HG03354 (cell line): ENCODE measurements at regions not wholly inside any gene's neighbourhood (a gene's known extent, or its start where the extent isn't known, plus 50 kb on each side); places are given as distances from the start of the nearest gene placed in this dataset.

Source experiments
- ATAC-seq: cut with Tn5 transposase; IDR thresholded peaks from one replicate; pipeline ENCODE4 v1.9.1; 2021; ENCODE audit warnings: mild to moderate bottlenecking; ENCODE audit not compliant: unreplicated experiment, poor library complexity, severe bottlenecking

DNA sequence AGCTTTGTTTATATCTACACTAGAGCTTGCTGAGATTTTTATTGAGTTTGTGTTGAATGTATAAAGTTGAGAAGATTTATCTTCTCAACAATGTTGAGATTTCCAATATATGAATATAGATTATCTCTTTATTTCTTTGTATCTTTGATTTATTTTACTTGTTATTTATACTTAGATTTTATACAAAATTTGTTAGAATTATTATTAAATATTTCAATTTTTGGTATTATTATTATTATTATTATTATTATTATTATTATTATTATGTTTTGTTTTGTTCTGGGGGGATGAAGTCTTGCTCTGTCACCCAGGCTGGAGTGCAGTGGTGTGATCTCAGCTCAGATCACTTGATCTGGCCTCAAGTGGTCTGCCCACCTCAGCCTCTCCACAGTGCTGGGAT, 322.5 kb downstream of the PPARGC1A start:
- ATAC-seq, result no peak

GRCh38 chr4:23560748-23561147, 329.1 kb downstream of the PPARGC1A start:
- ATAC-seq, result no peak

GRCh38 chr4:23558101-23558500, 331.7 kb downstream of the PPARGC1A start:
- no peak for ATAC-seq

GRCh38 chr4:23547601-23548000, 342.2 kb downstream of the PPARGC1A start:
- no peak for ATAC-seq

GRCh38 chr4:23547096-23547495, 342.8 kb downstream of the PPARGC1A start:
- no peak for ATAC-seq

GRCh38 chr4:23539969-23540569, 349.8 kb downstream of the PPARGC1A start:
- ATAC-seq, result no peak

- no peak for ATAC-seq
Observed at GRCh38 chr4:23533859-23534258, 356.0 kb downstream of the PPARGC1A start.

- ATAC-seq, result no peak
Observed at GRCh38 chr4:23516716-23517115, 373.1 kb downstream of the PPARGC1A start.

- no peak for ATAC-seq
Observed at GRCh38 chr4:23504083-23504482, 385.8 kb downstream of the PPARGC1A start.

DNA sequence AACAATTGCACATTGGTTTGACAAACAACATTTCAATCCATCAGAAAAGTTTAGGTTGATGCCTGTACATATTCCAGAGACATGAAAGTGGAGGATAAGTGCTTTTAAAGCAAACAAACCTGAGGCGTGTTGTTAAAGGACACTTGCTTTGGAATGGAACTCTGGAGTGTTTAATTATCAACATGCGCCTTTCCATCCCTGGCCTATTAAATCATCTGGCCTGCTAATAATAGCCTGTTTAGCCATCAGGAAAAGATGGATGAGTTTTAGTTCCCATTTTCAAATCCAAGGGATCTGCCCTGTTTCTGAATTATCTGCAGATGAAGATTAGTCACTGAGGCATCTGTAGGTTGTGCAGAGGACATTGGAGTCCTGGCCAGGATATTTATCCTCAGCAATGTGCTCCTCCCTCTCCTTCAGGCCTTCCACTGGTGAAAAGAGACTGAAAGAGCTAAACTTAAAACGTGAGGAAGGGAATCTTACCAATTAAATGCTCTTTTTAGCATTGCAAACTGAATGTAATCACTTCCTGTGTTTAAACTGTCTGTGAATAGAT, 388.9 kb downstream of the PPARGC1A start:
- ATAC-seq, result no peak

DNA sequence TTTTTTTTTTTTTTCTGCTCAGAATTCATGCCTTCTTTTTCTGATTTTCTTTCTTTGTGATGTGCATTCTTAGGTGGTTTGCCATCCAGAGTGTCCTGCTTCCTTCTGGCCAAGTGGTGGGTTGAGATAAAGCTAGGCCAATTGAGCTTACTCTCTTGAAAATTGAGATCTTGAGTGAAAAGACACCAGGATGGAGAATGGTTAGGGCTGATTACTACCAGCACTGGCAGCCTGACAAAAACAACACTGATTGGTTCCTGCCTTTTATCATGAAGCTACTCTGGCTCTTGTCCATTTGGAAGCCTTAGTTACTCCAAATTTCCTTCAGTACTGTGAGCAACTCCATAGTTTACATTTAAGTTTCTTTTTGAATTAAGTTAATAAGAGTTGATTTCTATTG, 404.0 kb downstream of the PPARGC1A start:
- no peak for ATAC-seq

DNA sequence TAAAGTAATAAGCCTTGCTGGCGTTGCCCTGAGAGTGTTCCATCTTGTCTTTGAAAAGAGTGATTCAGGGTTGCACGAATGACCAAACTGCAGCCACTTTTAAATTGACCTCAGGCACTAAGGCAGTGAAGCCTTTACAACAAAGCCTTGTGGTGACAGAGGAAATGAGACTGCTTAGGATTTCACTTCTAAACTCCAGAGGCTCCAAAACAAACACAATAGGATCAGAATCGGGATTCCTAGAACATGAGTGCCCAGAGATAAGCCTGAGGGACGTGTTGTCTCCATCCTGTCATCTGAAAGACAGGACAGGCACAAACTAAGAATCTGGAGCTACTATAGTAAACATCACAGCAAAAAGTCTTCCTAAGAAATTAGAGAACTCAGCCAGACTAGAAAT, 405.2 kb downstream of the PPARGC1A start:
- ATAC-seq, result no peak

GRCh38 chr4:23483320-23483960, 406.4 kb downstream of the PPARGC1A start:
- ATAC-seq, result no peak

DNA sequence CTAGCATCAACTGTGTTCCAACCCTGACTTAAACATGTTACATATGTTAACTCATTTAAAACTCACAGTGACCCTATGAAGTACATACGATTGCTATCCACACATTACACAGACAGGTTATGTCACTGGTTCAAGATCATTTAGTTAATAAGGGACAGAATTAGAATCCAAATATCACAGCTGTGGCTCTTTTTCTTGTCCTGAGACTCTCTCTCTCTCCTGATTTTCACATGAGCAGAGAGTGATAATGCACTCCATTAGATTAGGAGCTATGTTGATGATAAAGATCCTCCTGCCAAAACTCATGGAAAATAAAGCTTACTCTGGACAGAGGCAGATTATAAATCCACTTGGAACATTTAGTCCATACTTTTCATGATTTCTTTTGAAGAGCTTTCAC, 408.3 kb downstream of the PPARGC1A start:
- ATAC-seq, result no peak

GRCh38 chr4:23477905-23478304, 411.9 kb downstream of the PPARGC1A start:
- ATAC-seq, result no peak

DNA sequence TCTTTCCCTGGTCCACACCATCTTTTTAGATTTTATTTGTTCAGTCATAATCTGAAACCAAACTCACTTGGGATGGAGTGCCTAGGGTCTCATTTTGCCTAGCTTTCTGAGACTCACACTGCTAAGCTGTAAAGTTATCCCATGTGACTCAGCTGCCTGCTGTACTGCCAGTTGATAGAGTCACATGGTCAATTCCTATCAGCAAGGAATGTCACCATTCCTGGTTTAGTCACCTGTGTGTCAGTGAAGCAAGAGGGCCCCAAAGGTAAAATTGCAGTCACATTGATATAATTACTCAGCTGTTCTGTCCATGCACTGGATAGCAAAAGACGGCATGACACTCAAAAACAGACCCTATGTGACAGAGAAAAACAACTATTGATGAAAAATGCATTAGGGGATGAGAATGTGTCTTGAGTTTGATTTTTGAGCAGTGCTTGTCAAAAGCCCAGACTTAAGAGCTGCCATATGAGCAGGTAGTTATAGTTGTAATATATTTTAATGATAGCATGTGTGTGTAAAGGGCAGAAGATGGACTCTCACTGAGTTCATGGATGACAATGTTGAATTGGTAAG, 413.2 kb downstream of the PPARGC1A start:
- ATAC-seq, result no peak

- no peak for ATAC-seq
Observed at GRCh38 chr4:23463071-23463470, 426.8 kb downstream of the PPARGC1A start.

GRCh38 chr4:23458054-23458453, 431.8 kb downstream of the PPARGC1A start:
- ATAC-seq, result no peak

GRCh38 chr4:23456864-23457263, 433.0 kb downstream of the PPARGC1A start:
- ATAC-seq, result no peak

DNA sequence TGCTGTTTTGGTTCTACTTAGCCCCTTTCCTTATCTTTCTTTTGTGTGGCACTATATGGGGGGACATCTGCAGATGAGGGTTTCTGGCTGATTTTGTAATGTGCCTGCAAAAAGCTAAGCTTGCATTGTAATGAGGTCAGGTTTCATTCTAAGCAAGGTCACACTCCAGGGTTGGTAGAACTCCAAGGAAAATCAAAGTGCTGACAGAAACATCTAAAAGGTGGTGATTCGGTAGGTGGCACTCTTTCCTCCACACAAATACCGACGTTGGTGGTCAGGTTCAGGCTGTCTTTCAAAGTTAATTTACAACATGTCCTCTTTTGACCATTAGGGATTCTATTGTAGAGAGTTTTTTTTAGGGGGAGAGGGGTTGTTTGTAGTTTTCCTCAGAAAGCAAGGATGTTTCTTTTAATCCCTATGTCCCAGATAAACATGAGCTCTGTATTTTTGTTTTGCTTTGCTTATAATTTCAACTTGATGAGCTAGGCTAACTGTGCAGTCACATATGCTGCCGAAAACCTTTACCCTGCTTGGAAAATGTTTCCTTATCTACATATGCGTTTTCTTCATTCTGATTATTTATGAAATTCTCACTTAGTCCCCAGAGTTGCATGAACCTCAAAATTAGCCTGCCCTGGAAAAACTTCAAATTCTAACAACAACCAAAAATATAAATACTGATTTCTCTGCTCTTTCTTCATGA, 434.2 kb downstream of the PPARGC1A start:
- ATAC-seq, result no peak
